ENCODE measurements at regions not wholly inside any gene's neighbourhood (a gene's known extent, or its start where the extent isn't known, plus 50 kb on each side); places are given as distances from the start of the nearest gene placed in this dataset.

- Histone ChIP-seq H3K79me2 (ENCODE audit: control insufficient read depth, insufficient read depth, low read length) (no peaks in the 10 kb centered on the region), H3K9ac (ENCODE audit: control insufficient read depth, insufficient read depth, low read length) (no peak overlapping the region), H3K27ac (ENCODE audit: control insufficient read depth, insufficient read depth) (no peak overlapping the region), H2AFZ (ENCODE audit: control insufficient read depth, low read depth, low read length) (no peak overlapping the region), H3K27me3 (replicated peaks in 1 of 2; ENCODE audit: control insufficient read depth in 2 of 2, insufficient read depth in 2 of 2, low read length in 1 of 2) (no peaks in the 10 kb centered on the region), H3K4me3 (no peak overlapping the region), H3K36me3 (ENCODE audit: control insufficient read depth in 2 of 2, insufficient read depth in 2 of 2, low read length in 1 of 2) (no peaks in the 10 kb centered on the region), H3K4me1 (ENCODE audit: control insufficient read depth, insufficient read depth, low read length) (no peaks in the 10 kb centered on the region), H3K4me2 (ENCODE audit: control insufficient read depth, insufficient read depth) (no peak overlapping the region), H3K9me3 (replicated peaks; ENCODE audit: control insufficient read depth, insufficient read depth, low read length) (no peaks in the 10 kb centered on the region), H4K20me1 (ENCODE audit: control insufficient read depth, insufficient read depth) (no peaks in the 10 kb centered on the region)
- ChIA-PET SMC1A (ENCODE audit: uncharacterized antibody, unreplicated experiment) (no interaction called here), POLR2A (no interaction called here), RAD21 (ENCODE audit: unreplicated experiment) (no interaction called here), CTCF (no interaction called here)
- ATAC-seq (no peak), DNase-seq (ENCODE audit: low read depth, low spot score) (no peak), FAIRE-seq (no peak)
- intact Hi-C loops (cut with micrococcal nuclease; ENCODE audit: unreplicated experiment) (no loop called here), in situ Hi-C loops (cut with MboI) (no loop called here)
- TF ChIP-seq ETV6 (conservative IDR thresholded peaks at IDR 0.05 in 1 of 2, IDR thresholded peaks at IDR 0.05 in 1 of 2; ENCODE audit: borderline replicate concordance in 1 of 2, low read depth in 1 of 2) (no peak), ZSCAN29 (IDR thresholded peaks at IDR 0.05) (no peak), LARP7 (IDR thresholded peaks at IDR 0.05) (no peak), ZNF217 (IDR thresholded peaks at IDR 0.05) (no peak), FOS (IDR thresholded peaks at IDR 0.05; ENCODE audit: borderline replicate concordance, extremely low read depth, insufficient read length) (no peak), HDGF (IDR thresholded peaks at IDR 0.05) (no peak), SUZ12 (IDR thresholded peaks at IDR 0.05; ENCODE audit: unreplicated experiment) (no peak), RBBP5 (conservative IDR thresholded peaks at IDR 0.05) (no peak), PML (IDR thresholded peaks at IDR 0.05; ENCODE audit: low read length) (no peak), TCF7 (IDR thresholded peaks at IDR 0.05; ENCODE audit: borderline replicate concordance) (no peak), POLR2A (IDR thresholded peaks at IDR 0.05; ENCODE audit: low read depth, low read length) (no peak), NFIC (IDR thresholded peaks at IDR 0.05; ENCODE audit: low read depth, low read length) (no peak)
- WGBS (ENCODE audit: insufficient coverage, insufficient replicate concordance, low lambda C conversion rate, missing lambda C conversion rate): 21% methylated on average over 4 of the region's 4 CpGs
- no TSS peak for BruUV-seq (replicated peaks)
Measured at GRCh38 chr6:1254326-1254725, 57.6 kb upstream of the FOXQ1 start.

- ATAC-seq (no peak), FAIRE-seq (no peak), DNase-seq (ENCODE audit: low read depth, low spot score) (no peak)
- Histone ChIP-seq H3K9ac (ENCODE audit: control insufficient read depth, insufficient read depth, low read length) (no peak overlapping the region), H4K20me1 (ENCODE audit: control insufficient read depth, insufficient read depth) (no peaks in the 10 kb centered on the region), H3K27ac (ENCODE audit: control insufficient read depth, insufficient read depth) (no peak overlapping the region), H2AFZ (ENCODE audit: control insufficient read depth, low read depth, low read length) (no peak overlapping the region), H3K79me2 (ENCODE audit: control insufficient read depth, insufficient read depth, low read length) (no peaks in the 10 kb centered on the region), H3K9me3 (replicated peaks; ENCODE audit: control insufficient read depth, insufficient read depth, low read length) (no peaks in the 10 kb centered on the region), H3K4me3 (no peak overlapping the region), H3K27me3 (replicated peaks in 1 of 2; ENCODE audit: control insufficient read depth in 2 of 2, insufficient read depth in 2 of 2, low read length in 1 of 2) (no peaks in the 10 kb centered on the region), H3K4me2 (ENCODE audit: control insufficient read depth, insufficient read depth) (no peak overlapping the region), H3K36me3 (ENCODE audit: control insufficient read depth in 2 of 2, insufficient read depth in 2 of 2, low read length in 1 of 2) (no peaks in the 10 kb centered on the region), H3K4me1 (ENCODE audit: control insufficient read depth, insufficient read depth, low read length) (no peaks in the 10 kb centered on the region)
- ChIA-PET RAD21 (ENCODE audit: unreplicated experiment) (no interaction called here), POLR2A (no interaction called here), CTCF (no interaction called here), SMC1A (ENCODE audit: uncharacterized antibody, unreplicated experiment) (no interaction called here)
- 48% methylated on average over 9 of the region's 9 CpGs for WGBS (ENCODE audit: insufficient coverage, insufficient replicate concordance, low lambda C conversion rate, missing lambda C conversion rate)
- in situ Hi-C loops (cut with MboI) (no loop called here), intact Hi-C loops (cut with micrococcal nuclease; ENCODE audit: unreplicated experiment) (no loop called here)
- no TSS peak for BruUV-seq (replicated peaks)
- TF ChIP-seq BMI1 (IDR thresholded peaks at IDR 0.05; ENCODE audit: borderline replicate concordance) (no peak), MYC (IDR thresholded peaks at IDR 0.05; ENCODE audit: insufficient read depth, insufficient read length, insufficient replicate concordance, low read length, severe bottlenecking) (no peak), NR2F1 (conservative IDR thresholded peaks at IDR 0.05) (no peak), E2F4 (IDR thresholded peaks at IDR 0.05; ENCODE audit: low read depth, low read length) (no peak), FOXK2 (IDR thresholded peaks at IDR 0.05) (no peak), ZNF622 (IDR thresholded peaks at IDR 0.05) (no peak), CREB1 (IDR thresholded peaks at IDR 0.05; ENCODE audit: low read depth) (no peak), POLR2AphosphoS2 (IDR thresholded peaks at IDR 0.05; ENCODE audit: low read depth, low read length) (no peak), HSF1 (IDR thresholded peaks at IDR 0.05; ENCODE audit: low read depth, low read length) (no peak)
Measured at GRCh38 chr6:1253816-1254215, 58.1 kb upstream of the FOXQ1 start.

All from GM12878 (cell line).